ENCODE measurements at regions not wholly inside any gene's neighbourhood (a gene's known extent, or its start where the extent isn't known, plus 50 kb on each side); places are given as distances from the start of the nearest gene placed in this dataset.

DNA sequence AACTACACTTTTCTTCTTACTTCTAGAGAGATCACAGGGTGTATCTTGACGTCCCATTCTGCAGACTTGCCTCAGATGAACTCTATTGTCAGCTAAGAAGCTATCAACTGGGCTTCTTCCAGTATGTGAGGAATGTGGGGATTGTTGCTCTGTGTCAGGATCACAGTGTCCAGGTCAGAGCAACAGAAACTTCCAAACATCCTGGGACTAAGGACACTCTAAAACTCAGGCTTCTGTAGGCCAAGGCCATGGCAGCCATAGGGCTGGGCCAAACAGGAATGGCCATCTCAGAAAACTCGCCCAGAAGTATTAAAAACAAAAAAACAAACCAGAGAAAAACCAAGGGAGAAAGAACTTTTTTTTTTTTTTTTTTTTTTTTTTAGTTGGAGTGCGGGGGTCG, 210.0 kb upstream of the CLINT1 start:
- TF ChIP-seq, protein P1, sequence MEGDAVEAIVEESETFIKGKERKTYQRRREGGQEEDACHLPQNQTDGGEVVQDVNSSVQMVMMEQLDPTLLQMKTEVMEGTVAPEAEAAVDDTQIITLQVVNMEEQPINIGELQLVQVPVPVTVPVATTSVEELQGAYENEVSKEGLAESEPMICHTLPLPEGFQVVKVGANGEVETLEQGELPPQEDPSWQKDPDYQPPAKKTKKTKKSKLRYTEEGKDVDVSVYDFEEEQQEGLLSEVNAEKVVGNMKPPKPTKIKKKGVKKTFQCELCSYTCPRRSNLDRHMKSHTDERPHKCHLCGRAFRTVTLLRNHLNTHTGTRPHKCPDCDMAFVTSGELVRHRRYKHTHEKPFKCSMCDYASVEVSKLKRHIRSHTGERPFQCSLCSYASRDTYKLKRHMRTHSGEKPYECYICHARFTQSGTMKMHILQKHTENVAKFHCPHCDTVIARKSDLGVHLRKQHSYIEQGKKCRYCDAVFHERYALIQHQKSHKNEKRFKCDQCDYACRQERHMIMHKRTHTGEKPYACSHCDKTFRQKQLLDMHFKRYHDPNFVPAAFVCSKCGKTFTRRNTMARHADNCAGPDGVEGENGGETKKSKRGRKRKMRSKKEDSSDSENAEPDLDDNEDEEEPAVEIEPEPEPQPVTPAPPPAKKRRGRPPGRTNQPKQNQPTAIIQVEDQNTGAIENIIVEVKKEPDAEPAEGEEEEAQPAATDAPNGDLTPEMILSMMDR (IDR thresholded peaks at IDR 0.05) = no peak
- no peak for TF ChIP-seq POLR2A (IDR thresholded peaks at IDR 0.05)
